Activated T-cell treated with anti-CD3 and anti-CD28 coated beads for 4 hours (primary cell): ENCODE measurements at regions not wholly inside any gene's neighbourhood (a gene's known extent, or its start where the extent isn't known, plus 50 kb on each side); places are given as distances from the start of the nearest gene placed in this dataset.

Experiments
- DNase-seq: peaks from one replicate; pipeline ENCODE4 v3.0.0-alpha.2; 2020

GRCh38 chr14:47746986-47747385 lies 71.6 kb upstream of the MDGA2 start:
- DNase-seq, result no peak

DNA sequence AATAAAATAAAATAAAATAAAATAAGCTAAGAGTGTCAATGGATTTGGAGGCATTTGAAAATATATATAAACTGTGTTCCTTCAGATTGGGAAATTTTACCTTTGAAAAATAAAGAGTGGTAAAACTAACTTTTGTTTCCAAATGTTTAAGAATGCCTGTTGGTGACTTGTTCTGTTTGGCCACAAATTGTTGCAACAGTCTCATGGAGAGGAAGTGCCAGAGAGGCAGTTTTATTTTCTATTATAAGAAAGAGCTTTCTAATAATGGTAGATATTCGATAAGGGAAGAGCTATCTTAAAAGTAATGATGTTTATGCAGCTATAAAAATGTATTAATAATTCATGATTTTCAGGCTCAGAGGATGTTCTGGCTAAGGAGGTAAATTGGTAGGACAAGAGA lies 68.8 kb upstream of the MDGA2 start:
- no peak for DNase-seq

GRCh38 chr14:47739541-47739940 lies 64.1 kb upstream of the MDGA2 start:
- no peak for DNase-seq

DNA sequence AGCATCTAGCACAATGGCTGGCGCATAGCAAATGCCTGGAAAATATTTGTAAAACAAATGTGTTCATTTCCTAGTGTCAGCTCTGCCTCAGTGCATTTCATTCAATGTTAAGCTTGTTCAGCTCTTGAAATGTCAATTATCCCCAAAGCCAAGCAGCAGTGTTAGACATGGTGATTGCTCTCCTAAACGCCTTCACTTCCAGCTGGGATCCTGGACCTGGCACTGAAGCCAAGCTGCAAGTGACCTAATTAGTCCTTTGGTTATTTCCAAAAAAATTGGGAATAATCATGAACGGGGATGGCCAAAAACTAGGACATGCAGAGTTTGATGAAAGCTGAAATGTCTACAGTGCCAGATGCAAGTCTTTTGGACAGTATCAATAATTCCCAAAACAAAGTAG lies 54.9 kb upstream of the MDGA2 start:
- DNase-seq, result no peak
